HuH-7 (cell line): ENCODE measurements at regions not wholly inside any gene's neighbourhood (a gene's known extent, or its start where the extent isn't known, plus 50 kb on each side); places are given as distances from the start of the nearest gene placed in this dataset.
"Not testable (repeated sequence)": the region's sequence is repeated elsewhere in the genome, so short reads cannot be mapped to it uniquely, and the experiment has no call there.

Experiments
- DNase-seq: peaks from one replicate; pipeline ENCODE4 v3.0.0; 2011; ENCODE audit warnings: low spot score

- no peak for DNase-seq
Measured at GRCh38 chr4:134708616-134709015, 507.0 kb upstream of the PABPC4L start.

GRCh38 chr4:134708026-134708425, 506.4 kb upstream of the PABPC4L start:
- DNase-seq = no peak

GRCh38 chr4:134702374-134702773, 500.8 kb upstream of the PABPC4L start:
- DNase-seq = no peak

GRCh38 chr4:134700251-134700650, 498.7 kb upstream of the PABPC4L start:
- DNase-seq = no peak

GRCh38 chr4:134698831-134699230, 497.2 kb upstream of the PABPC4L start:
- not testable (repeated sequence) for DNase-seq

GRCh38 chr4:134695433-134695832, 493.8 kb upstream of the PABPC4L start:
- DNase-seq = no peak

- DNase-seq = no peak
Measured at GRCh38 chr4:134691915-134692314, 490.3 kb upstream of the PABPC4L start.

- no peak for DNase-seq
Measured at GRCh38 chr4:134687646-134688628, 486.3 kb upstream of the PABPC4L start.

- DNase-seq = no peak
Measured at GRCh38 chr4:134677209-134677814, 475.7 kb upstream of the PABPC4L start.

GRCh38 chr4:134668237-134668636, 466.6 kb upstream of the PABPC4L start:
- no peak for DNase-seq

GRCh38 chr4:134666640-134667039, 465.1 kb upstream of the PABPC4L start:
- no peak for DNase-seq

GRCh38 chr4:134665429-134665828, 463.8 kb upstream of the PABPC4L start:
- no peak for DNase-seq

- no peak for DNase-seq
Measured at GRCh38 chr4:134663742-134664141, 462.2 kb upstream of the PABPC4L start.

GRCh38 chr4:134650461-134650860, 448.9 kb upstream of the PABPC4L start:
- no peak for DNase-seq

- DNase-seq = no peak
Measured at GRCh38 chr4:134645778-134646177, 444.2 kb upstream of the PABPC4L start.

GRCh38 chr4:134636338-134637051, 434.9 kb upstream of the PABPC4L start:
- DNase-seq = no peak

GRCh38 chr4:134634301-134634700, 432.7 kb upstream of the PABPC4L start:
- no peak for DNase-seq

- no peak for DNase-seq
Measured at GRCh38 chr4:134632056-134632455, 430.5 kb upstream of the PABPC4L start.

GRCh38 chr4:134628066-134628465, 426.5 kb upstream of the PABPC4L start:
- no peak for DNase-seq

GRCh38 chr4:134627366-134627765, 425.8 kb upstream of the PABPC4L start:
- no peak for DNase-seq

GRCh38 chr4:134624365-134624764, 422.8 kb upstream of the PABPC4L start:
- DNase-seq = no peak
